Trophoblast cell (in vitro differentiated cells and primary cell): ENCODE measurements at regions not wholly inside any gene's neighbourhood (a gene's known extent, or its start where the extent isn't known, plus 50 kb on each side); places are given as distances from the start of the nearest gene placed in this dataset.

Experiments
- DNase-seq, 2 donors: peaks; one replicate each; pipeline ENCODE4 v3.0.0-alpha.2; 2016
- H2AFZ ChIP-seq: 2 replicates; pipeline ENCODE4 v1.6.1; 2013; ENCODE audit warnings: low read length, moderate library complexity, mild to moderate bottlenecking; ENCODE audit not compliant: insufficient read depth, poor library complexity
- H2AK5ac ChIP-seq: 2 replicates; pipeline ENCODE4 v1.6.1; 2013; ENCODE audit warnings: mild to moderate bottlenecking, low read length
- H2BK120ac ChIP-seq: 2 replicates; pipeline ENCODE4 v1.6.1; 2013; ENCODE audit warnings: low read length, mild to moderate bottlenecking, moderate library complexity; ENCODE audit not compliant: insufficient read depth, poor library complexity
- H2BK12ac ChIP-seq: 2 replicates; pipeline ENCODE4 v1.6.1; 2013; ENCODE audit warnings: mild to moderate bottlenecking, low read length, moderate library complexity
- H2BK5ac ChIP-seq: 2 replicates; pipeline ENCODE4 v1.6.1; 2013; ENCODE audit warnings: low read length, low read depth, moderate library complexity, mild to moderate bottlenecking; ENCODE audit not compliant: poor library complexity
- H3K14ac ChIP-seq: 2 replicates; pipeline ENCODE4 v1.6.1; 2013; ENCODE audit warnings: mild to moderate bottlenecking, low read length
- H3K18ac ChIP-seq: 2 replicates; pipeline ENCODE4 v1.6.1; 2013; ENCODE audit warnings: mild to moderate bottlenecking, low read length
- H3K23ac ChIP-seq: 2 replicates; pipeline ENCODE4 v1.6.1; 2013; ENCODE audit warnings: low read length
- H3K27ac ChIP-seq: 2 replicates; pipeline ENCODE4 v1.5.1; 2013; ENCODE audit warnings: low read depth, mild to moderate bottlenecking, inconsistent platforms, low read length, moderate library complexity
- H3K27me3 ChIP-seq: 2 replicates; pipeline ENCODE4 v1.6.1; 2013; ENCODE audit warnings: inconsistent platforms, mild to moderate bottlenecking, low read length, moderate library complexity; ENCODE audit not compliant: insufficient read depth
- H3K36me3 ChIP-seq, 2 experiments: 1 replicate in 1 of 2; 2 replicates in 1 of 2; pipeline ENCODE4 v1.6.1; 2013; ENCODE audit warnings: low read length in 2 of 2, mild to moderate bottlenecking in 2 of 2, moderate library complexity in 1 of 2; ENCODE audit not compliant: insufficient read depth in 2 of 2, control insufficient read depth in 1 of 2
- H3K4ac ChIP-seq: 2 replicates; pipeline ENCODE4 v1.6.1; 2013; ENCODE audit warnings: low read depth, mild to moderate bottlenecking, low read length, moderate library complexity
- H3K4me1 ChIP-seq, 2 experiments: 1 replicate in 1 of 2; 2 replicates in 1 of 2; pipeline ENCODE4 v1.6.1; 2013; ENCODE audit warnings: low read length in 2 of 2, mild to moderate bottlenecking in 2 of 2, moderate library complexity in 1 of 2; ENCODE audit not compliant: insufficient read depth in 2 of 2, control insufficient read depth in 1 of 2
- H3K4me2 ChIP-seq: 2 replicates; pipeline ENCODE4 v1.6.1; 2013; ENCODE audit warnings: inconsistent platforms, mild to moderate bottlenecking, low read length, moderate library complexity
- H3K4me3 ChIP-seq: 2 replicates; pipeline ENCODE4 v1.5.1; 2013; ENCODE audit warnings: mild to moderate bottlenecking, low read depth, low read length, inconsistent platforms
- H3K79me1 ChIP-seq: one replicate; pipeline ENCODE4 v1.6.1; 2013; ENCODE audit warnings: low read length
- H3K79me2 ChIP-seq: 2 replicates; pipeline ENCODE4 v1.6.1; 2013; ENCODE audit warnings: low read length, mild to moderate bottlenecking; ENCODE audit not compliant: control insufficient read depth, insufficient read depth, poor library complexity
- H3K9ac ChIP-seq: 2 replicates; pipeline ENCODE4 v1.6.1; 2013; ENCODE audit warnings: mild to moderate bottlenecking, low read length
- H3K9me3 ChIP-seq: 2 replicates; pipeline ENCODE4 v1.6.1; 2013; ENCODE audit warnings: low read depth, mild to moderate bottlenecking, control low read depth, inconsistent platforms, low read length; ENCODE audit not compliant: insufficient read depth
- H4K12ac ChIP-seq: 2 replicates; pipeline ENCODE4 v1.6.1; 2013; ENCODE audit warnings: low read depth, mild to moderate bottlenecking, low read length, moderate library complexity
- H4K8ac ChIP-seq: 2 replicates; pipeline ENCODE4 v1.6.1; 2013; ENCODE audit warnings: low read depth, mild to moderate bottlenecking, low read length, moderate library complexity
- H4K91ac ChIP-seq: one replicate; pipeline ENCODE4 v1.6.1; 2013; ENCODE audit warnings: low read depth, mild to moderate bottlenecking, low read length, moderate library complexity
- WGBS: extraction: QIAGEN DNeasy Blood & Tissue Kit; methylation state at CpG from one replicate; pipeline ENCODE4 v1.1.7; 2013; ENCODE audit warnings: missing lambda C conversion rate; ENCODE audit not compliant: insufficient read length, insufficient coverage; ENCODE audit errors: extremely low coverage; 5-methylcytosine and 5-hydroxymethylcytosine counted together

- WGBS = no CpG with 5 or more reads among the region's 1 CpG
Observed at GRCh38 chr18:41263956-41264355, 691.1 kb upstream of the PIK3C3 start.

GRCh38 chr18:41262688-41263087, 692.3 kb upstream of the PIK3C3 start:
- no peak overlapping the region for H2AFZ ChIP-seq

More at GRCh38 chr18:41263956-41264355, 691.1 kb upstream of the PIK3C3 start:
- no peak overlapping the region for H4K12ac ChIP-seq
- H3K18ac ChIP-seq = no peak overlapping the region
- no peaks in the 10 kb centered on the region for H3K27me3 ChIP-seq
- H4K91ac ChIP-seq = no peak overlapping the region
- H3K4me2 ChIP-seq = no peak overlapping the region
- H3K9ac ChIP-seq = no peak overlapping the region
- no peak overlapping the region for H3K23ac ChIP-seq
- no peaks in the 10 kb centered on the region for H3K36me3 ChIP-seq
- H2AFZ ChIP-seq = no peak overlapping the region
- no peak for DNase-seq
- no peaks in the 10 kb centered on the region for H3K9me3 ChIP-seq
- H2BK5ac ChIP-seq = no peak overlapping the region
- H3K79me1 ChIP-seq = no peaks in the 10 kb centered on the region
- H3K79me2 ChIP-seq = no peaks in the 10 kb centered on the region
- no peak overlapping the region for H3K4ac ChIP-seq
- no peak overlapping the region for H4K8ac ChIP-seq
- no peak overlapping the region for H2BK120ac ChIP-seq
- no peaks in the 10 kb centered on the region for H3K4me1 ChIP-seq
- H2AK5ac ChIP-seq = no peak overlapping the region
- H3K27ac ChIP-seq = no peak overlapping the region
- no peak overlapping the region for H3K4me3 ChIP-seq
- no peak overlapping the region for H3K14ac ChIP-seq
- H2BK12ac ChIP-seq = no peak overlapping the region

GRCh38 chr18:41244591-41245037, 710.4 kb upstream of the PIK3C3 start:
- no peak overlapping the region for H4K8ac ChIP-seq
- H2AK5ac ChIP-seq = no peak overlapping the region
- no peaks in the 10 kb centered on the region for H3K36me3 ChIP-seq
- H2AFZ ChIP-seq = no peak overlapping the region
- H3K79me1 ChIP-seq = no peaks in the 10 kb centered on the region
- H2BK12ac ChIP-seq = no peak overlapping the region
- no peaks in the 10 kb centered on the region for H3K4me1 ChIP-seq
- H3K9ac ChIP-seq = no peak overlapping the region
- no peak overlapping the region for H2BK120ac ChIP-seq
- H3K79me2 ChIP-seq = no peaks in the 10 kb centered on the region
- no peak overlapping the region for H3K14ac ChIP-seq
- H3K27ac ChIP-seq = no peak overlapping the region
- no peak overlapping the region for H3K4ac ChIP-seq
- no peak overlapping the region for H3K4me2 ChIP-seq
- no peak overlapping the region for H3K18ac ChIP-seq
- DNase-seq = no peak
- WGBS = no CpG with 5 or more reads among the region's 3 CpGs
- H3K23ac ChIP-seq = no peak overlapping the region
- no peak overlapping the region for H4K12ac ChIP-seq
- H4K91ac ChIP-seq = no peak overlapping the region
- H3K9me3 ChIP-seq = no peaks in the 10 kb centered on the region
- H3K4me3 ChIP-seq = no peak overlapping the region
- H3K27me3 ChIP-seq = no peaks in the 10 kb centered on the region
- no peak overlapping the region for H2BK5ac ChIP-seq

More at GRCh38 chr18:41262688-41263087, 692.3 kb upstream of the PIK3C3 start:
- no peaks in the 10 kb centered on the region for H3K36me3 ChIP-seq
- no peaks in the 10 kb centered on the region for H3K9me3 ChIP-seq
- H3K79me2 ChIP-seq = no peaks in the 10 kb centered on the region
- no peak overlapping the region for H3K23ac ChIP-seq
- no peak overlapping the region for H3K4ac ChIP-seq
- no peak overlapping the region for H3K4me3 ChIP-seq
- no peak overlapping the region for H2AK5ac ChIP-seq
- no peak overlapping the region for H4K12ac ChIP-seq
- H2BK5ac ChIP-seq = no peak overlapping the region
- no peak overlapping the region for H3K27ac ChIP-seq
- no peak overlapping the region for H3K14ac ChIP-seq
- H3K18ac ChIP-seq = no peak overlapping the region
- H3K4me2 ChIP-seq = no peak overlapping the region
- no CpG with 5 or more reads among the region's 6 CpGs for WGBS
- H3K9ac ChIP-seq = no peak overlapping the region
- no peak overlapping the region for H2BK120ac ChIP-seq
- no peaks in the 10 kb centered on the region for H3K27me3 ChIP-seq
- no peak overlapping the region for H4K91ac ChIP-seq
- DNase-seq = no peak
- H3K79me1 ChIP-seq = no peaks in the 10 kb centered on the region
- H2BK12ac ChIP-seq = no peak overlapping the region
- H4K8ac ChIP-seq = no peak overlapping the region
- H3K4me1 ChIP-seq = no peaks in the 10 kb centered on the region

- H3K14ac ChIP-seq = no peak overlapping the region
- no peak overlapping the region for H3K4me3 ChIP-seq
- H3K4me1 ChIP-seq = no peaks in the 10 kb centered on the region
- no peaks in the 10 kb centered on the region for H3K79me1 ChIP-seq
- no peak overlapping the region for H4K91ac ChIP-seq
- no peak overlapping the region for H3K23ac ChIP-seq
- no peak overlapping the region for H4K8ac ChIP-seq
- no peak overlapping the region for H2BK120ac ChIP-seq
- no peaks in the 10 kb centered on the region for H3K79me2 ChIP-seq
- H3K4ac ChIP-seq = no peak overlapping the region
- no peak overlapping the region for H3K4me2 ChIP-seq
- no peaks in the 10 kb centered on the region for H3K36me3 ChIP-seq
- no peak overlapping the region for H2AFZ ChIP-seq
- no peaks in the 10 kb centered on the region for H3K9me3 ChIP-seq
- DNase-seq = no peak
- H2BK12ac ChIP-seq = no peak overlapping the region
- no peak overlapping the region for H3K9ac ChIP-seq
- H3K27me3 ChIP-seq = no peaks in the 10 kb centered on the region
- H3K27ac ChIP-seq = no peak overlapping the region
- no peak overlapping the region for H3K18ac ChIP-seq
- no CpG with 5 or more reads among the region's 1 CpG for WGBS
- no peak overlapping the region for H2BK5ac ChIP-seq
- H2AK5ac ChIP-seq = no peak overlapping the region
- no peak overlapping the region for H4K12ac ChIP-seq
Observed at GRCh38 chr18:41237317-41237716, 717.7 kb upstream of the PIK3C3 start.
